Mucosa of descending colon (tissue), 3 donors: ENCODE measurements at regions not wholly inside any gene's neighbourhood (a gene's known extent, or its start where the extent isn't known, plus 50 kb on each side); places are given as distances from the start of the nearest gene placed in this dataset.

Source experiments
- ATAC-seq: fragments of 200-7000 bp; cut with Tn5 transposase; one replicate; pipeline ENCODE4 v1.9.1; 2020; ENCODE audit warnings: mild to moderate bottlenecking, moderate library complexity
- DNase-seq, 3 donors: peaks; one replicate each; pipeline ENCODE4 v3.0.0-alpha.2; 2020
- H3K36me3 ChIP-seq: fragments of 200-600 bp; one replicate; pipeline ENCODE4 v1.8.0; 2021; ENCODE audit warnings: low read depth, mild to moderate bottlenecking
- H3K4me1 ChIP-seq: fragments of 200-600 bp; one replicate; pipeline ENCODE4 v1.8.0; 2021; ENCODE audit warnings: low read depth, mild to moderate bottlenecking
- H3K4me3 ChIP-seq: fragments of 200-600 bp; one replicate; pipeline ENCODE4 v1.8.0; 2021; ENCODE audit warnings: mild to moderate bottlenecking
- H3K9me3 ChIP-seq: fragments of 200-600 bp; one replicate; pipeline ENCODE4 v1.8.0; 2021; ENCODE audit warnings: mild to moderate bottlenecking
- CTCF ChIP-seq: fragments of 200-600 bp; IDR thresholded peaks from one replicate; pipeline ENCODE4 v1.8.0; 2022; ENCODE audit warnings: antibody characterized with exemption, mild to moderate bottlenecking
- intact Hi-C, 2 donors: fragments of 100-400 bp; cut with DNase I in 1 of 2; cut with micrococcal nuclease in 1 of 2; formaldehyde crosslinking; loops; one replicate each; pipeline versions ENCODE4 v1.11.0 to v1.11.1; 2022; cut with DNase I, micrococcal nuclease
- donor health status: DM: no; HTN: no; CAD: no; lungs with moderate emphysema.
- donor health status: DM: no; HTN: no; CAD: no.
- donor health status: DM: no; HTN: yes; CAD: no.

- no peaks in the 10 kb centered on the region for H3K36me3 ChIP-seq
- H3K4me1 ChIP-seq: no peaks in the 10 kb centered on the region
- H3K4me3 ChIP-seq: no peak overlapping the region
- no peak for TF ChIP-seq CTCF
- peak; percentile 17 for ATAC-seq
- intact Hi-C loops: no loop called here
- DNase-seq: peak in 1 of 3 donors; percentile 1
- no peaks in the 10 kb centered on the region for H3K9me3 ChIP-seq
Measured at GRCh38 chrX:128106630-128107029, 54.4 kb upstream of the ACTRT1 start.

DNA sequence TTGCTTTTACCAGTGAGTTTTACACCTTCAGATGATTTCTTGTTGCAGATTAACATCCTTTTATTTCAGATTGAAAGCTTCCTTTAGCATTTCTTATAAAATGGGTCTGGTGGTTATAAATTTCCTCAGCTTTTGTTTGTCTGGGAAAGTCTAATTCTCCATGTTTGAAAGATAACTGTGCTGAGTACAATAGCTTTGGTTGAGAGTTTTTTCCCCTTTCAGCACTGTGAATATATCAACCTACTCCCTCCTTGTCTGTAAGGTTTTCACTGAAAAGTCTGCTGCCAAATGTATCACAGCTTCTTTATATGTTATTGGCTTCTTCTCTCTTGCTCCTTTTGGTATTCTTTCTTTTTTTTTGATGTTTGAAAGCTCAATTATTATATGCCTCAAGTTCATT, 53.5 kb upstream of the ACTRT1 start:
- TF ChIP-seq CTCF: no peak
- ATAC-seq: no peak
- no peaks in the 10 kb centered on the region for H3K36me3 ChIP-seq
- no peak overlapping the region for H3K4me3 ChIP-seq
- DNase-seq: no peak
- intact Hi-C loops: no loop called here
- no peaks in the 10 kb centered on the region for H3K9me3 ChIP-seq
- no peaks in the 10 kb centered on the region for H3K4me1 ChIP-seq
